ENCODE measurements at regions not wholly inside any gene's neighbourhood (a gene's known extent, or its start where the extent isn't known, plus 50 kb on each side); places are given as distances from the start of the nearest gene placed in this dataset.

DNA sequence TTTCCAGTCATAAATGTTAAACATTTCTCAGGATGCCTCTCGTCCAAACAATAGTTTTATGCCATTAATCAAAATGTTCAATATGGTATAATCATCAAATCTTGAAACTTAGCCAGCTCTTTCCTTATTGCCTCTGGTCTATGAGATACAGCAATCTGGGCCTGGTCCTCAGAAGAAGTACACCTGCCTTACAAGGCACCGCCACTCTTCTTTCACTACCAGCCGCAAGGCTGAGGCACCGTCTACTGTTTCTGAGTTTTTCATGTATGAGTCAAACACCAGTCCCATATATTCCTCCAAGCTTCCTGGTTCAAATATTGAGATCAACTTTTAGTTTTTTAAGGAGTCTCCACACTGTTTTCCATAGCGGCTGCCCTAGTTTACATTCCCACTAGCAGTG is 600.6 kb upstream of the FAT3 start:
- H3K4me2 ChIP-seq (ENCODE audit: low read depth, low read length) = no peak overlapping the region

DNA sequence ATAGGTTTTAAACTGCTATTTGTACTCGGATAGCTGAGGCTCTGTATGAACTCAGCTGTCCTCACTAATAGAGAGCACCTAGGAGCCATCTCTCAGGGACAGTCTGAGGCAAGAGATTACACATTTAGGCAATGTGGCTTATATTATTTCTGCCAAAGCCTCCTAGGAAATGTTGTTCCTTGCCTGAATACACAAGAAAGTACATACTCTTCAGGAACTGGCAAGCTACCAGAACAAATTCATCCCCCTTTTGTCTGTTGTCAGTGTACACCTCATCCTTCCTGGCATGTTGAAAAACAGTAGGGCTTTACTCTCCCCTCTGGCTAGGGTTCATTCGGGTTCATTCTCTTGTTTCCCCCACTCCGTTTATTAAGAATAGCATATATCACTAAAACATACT is 615.9 kb upstream of the FAT3 start:
- TF ChIP-seq CTCF (IDR thresholded peaks at IDR 0.05; ENCODE audit: low read length) (no peak), EZH2phosphoT487 (IDR thresholded peaks at IDR 0.05; ENCODE audit: low read length) (no peak), EZH2 (optimal IDR thresholded peaks at IDR 0.05; ENCODE audit: low read depth, low read length) (no peak)
- Histone ChIP-seq H3K9me3 (replicated peaks; ENCODE audit: insufficient read depth, low read length) (no peaks in the 10 kb centered on the region), H3K9ac (ENCODE audit: low read length) (no peak overlapping the region), H3K4me2 (ENCODE audit: low read depth, low read length) (no peak overlapping the region), H3K36me3 (replicated peaks; ENCODE audit: insufficient read depth, low read length) (no peaks in the 10 kb centered on the region), H3K4me3 (ENCODE audit: low read length) (no peak overlapping the region), H4K20me1 (ENCODE audit: insufficient read depth, low read length) (no peaks in the 10 kb centered on the region), H2AFZ (ENCODE audit: low read length) (no peak overlapping the region), H3K79me2 (ENCODE audit: low read length) (no peaks in the 10 kb centered on the region), H3K4me1 (ENCODE audit: low read length) (no peaks in the 10 kb centered on the region), H3F3A (ENCODE audit: insufficient read depth, low read length) (no peaks in the 10 kb centered on the region), H3K27ac (ENCODE audit: low read length) (no peak overlapping the region), H3K27me3 (replicated peaks; ENCODE audit: insufficient read depth, low read length) (no peaks in the 10 kb centered on the region), H3K9me2 (replicated peaks; ENCODE audit: insufficient read depth, low read length) (no peaks in the 10 kb centered on the region)
- no peak for DNase-seq

More for the DNA sequence above, 600.6 kb upstream of the FAT3 start:
- H3K27me3 ChIP-seq (replicated peaks; ENCODE audit: insufficient read depth, low read length) = no peaks in the 10 kb centered on the region
- no peaks in the 10 kb centered on the region for H3K9me3 ChIP-seq (replicated peaks; ENCODE audit: insufficient read depth, low read length)
- no peaks in the 10 kb centered on the region for H4K20me1 ChIP-seq (ENCODE audit: insufficient read depth, low read length)
- no peak overlapping the region for H2AFZ ChIP-seq (ENCODE audit: low read length)
- no peak overlapping the region for H3K4me3 ChIP-seq (ENCODE audit: low read length)
- no peak overlapping the region for H3K9ac ChIP-seq (ENCODE audit: low read length)
- no peaks in the 10 kb centered on the region for H3K9me2 ChIP-seq (replicated peaks; ENCODE audit: insufficient read depth, low read length)
- H3K4me1 ChIP-seq (ENCODE audit: low read length) = peaks cover 6% of the 10 kb centered on the region; the same call in 1 of the 2 replicates
- DNase-seq = no peak
- no peak overlapping the region for H3K27ac ChIP-seq (ENCODE audit: low read length)
- no peaks in the 10 kb centered on the region for H3K79me2 ChIP-seq (ENCODE audit: low read length)
- H3F3A ChIP-seq (ENCODE audit: insufficient read depth, low read length) = no peaks in the 10 kb centered on the region
- H3K36me3 ChIP-seq (replicated peaks; ENCODE audit: insufficient read depth, low read length) = no peaks in the 10 kb centered on the region
- TF ChIP-seq CTCF (IDR thresholded peaks at IDR 0.05; ENCODE audit: low read length) (no peak), EZH2phosphoT487 (IDR thresholded peaks at IDR 0.05; ENCODE audit: low read length) (no peak), EZH2 (optimal IDR thresholded peaks at IDR 0.05; ENCODE audit: low read depth, low read length) (no peak)

GRCh38 chr11:91596111-91596510 is 628.5 kb upstream of the FAT3 start:
- no peaks in the 10 kb centered on the region for H3K27me3 ChIP-seq (replicated peaks; ENCODE audit: insufficient read depth, low read length)
- H3K4me3 ChIP-seq (ENCODE audit: low read length) = no peak overlapping the region
- no peaks in the 10 kb centered on the region for H3K9me3 ChIP-seq (replicated peaks; ENCODE audit: insufficient read depth, low read length)
- no peaks in the 10 kb centered on the region for H3K36me3 ChIP-seq (replicated peaks; ENCODE audit: insufficient read depth, low read length)
- no peaks in the 10 kb centered on the region for H3K9me2 ChIP-seq (replicated peaks; ENCODE audit: insufficient read depth, low read length)
- H3K27ac ChIP-seq (ENCODE audit: low read length) = no peak overlapping the region
- no peak for DNase-seq
- H3K9ac ChIP-seq (ENCODE audit: low read length) = no peak overlapping the region
- no peaks in the 10 kb centered on the region for H3F3A ChIP-seq (ENCODE audit: insufficient read depth, low read length)
- no peak overlapping the region for H3K4me2 ChIP-seq (ENCODE audit: low read depth, low read length)
- no peak for TF ChIP-seq CTCF (IDR thresholded peaks at IDR 0.05; ENCODE audit: low read length)
- TF ChIP-seq EZH2phosphoT487 (IDR thresholded peaks at IDR 0.05; ENCODE audit: low read length) = no peak
- no peak for TF ChIP-seq EZH2 (optimal IDR thresholded peaks at IDR 0.05; ENCODE audit: low read depth, low read length)
- H4K20me1 ChIP-seq (ENCODE audit: insufficient read depth, low read length) = no peaks in the 10 kb centered on the region
- H3K79me2 ChIP-seq (ENCODE audit: low read length) = no peaks in the 10 kb centered on the region
- no peak overlapping the region for H2AFZ ChIP-seq (ENCODE audit: low read length)
- no peaks in the 10 kb centered on the region for H3K4me1 ChIP-seq (ENCODE audit: low read length)
